ENCODE measurements at regions not wholly inside any gene's neighbourhood (a gene's known extent, or its start where the extent isn't known, plus 50 kb on each side); places are given as distances from the start of the nearest gene placed in this dataset.

DNA sequence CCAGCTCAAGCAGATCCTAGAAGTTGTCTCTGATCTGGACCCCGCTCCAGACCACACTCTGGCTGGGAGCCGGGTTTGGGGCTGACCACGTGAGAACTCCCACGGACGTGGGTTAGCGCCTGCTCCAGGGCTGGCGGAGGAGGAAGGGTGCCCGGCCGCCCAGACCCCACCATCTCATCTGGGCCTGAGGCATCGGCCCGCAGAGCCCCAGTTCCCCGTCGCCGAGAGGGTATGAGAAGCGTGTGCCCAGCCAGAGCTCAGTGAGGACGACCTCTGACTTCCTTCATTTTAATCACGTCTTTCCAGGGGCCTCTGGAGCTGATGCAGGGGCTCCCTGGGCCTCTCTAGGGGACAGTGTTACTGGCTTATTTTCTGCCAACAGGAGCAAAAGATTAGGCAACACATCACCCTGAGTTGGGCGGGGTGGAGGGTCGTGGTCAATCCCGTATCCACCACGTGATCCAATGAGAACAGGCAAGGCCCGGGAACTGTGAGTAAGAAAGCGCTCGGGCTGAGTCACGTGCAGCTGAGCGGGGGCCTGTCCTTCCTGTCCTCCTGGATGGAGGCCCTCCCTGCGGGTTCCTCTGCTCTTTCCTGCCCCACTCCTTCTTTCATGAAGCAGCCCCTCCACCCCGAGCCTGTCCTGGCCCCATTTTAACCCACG lies 81.1 kb downstream of the SIK1 start:
- ChIA-PET CTCF (no interaction called here), POLR2A (no interaction called here)
- DNase-seq, result no peak
- intact Hi-C loops (cut with micrococcal nuclease), result no loop called here
- TF ChIP-seq, protein P1, sequence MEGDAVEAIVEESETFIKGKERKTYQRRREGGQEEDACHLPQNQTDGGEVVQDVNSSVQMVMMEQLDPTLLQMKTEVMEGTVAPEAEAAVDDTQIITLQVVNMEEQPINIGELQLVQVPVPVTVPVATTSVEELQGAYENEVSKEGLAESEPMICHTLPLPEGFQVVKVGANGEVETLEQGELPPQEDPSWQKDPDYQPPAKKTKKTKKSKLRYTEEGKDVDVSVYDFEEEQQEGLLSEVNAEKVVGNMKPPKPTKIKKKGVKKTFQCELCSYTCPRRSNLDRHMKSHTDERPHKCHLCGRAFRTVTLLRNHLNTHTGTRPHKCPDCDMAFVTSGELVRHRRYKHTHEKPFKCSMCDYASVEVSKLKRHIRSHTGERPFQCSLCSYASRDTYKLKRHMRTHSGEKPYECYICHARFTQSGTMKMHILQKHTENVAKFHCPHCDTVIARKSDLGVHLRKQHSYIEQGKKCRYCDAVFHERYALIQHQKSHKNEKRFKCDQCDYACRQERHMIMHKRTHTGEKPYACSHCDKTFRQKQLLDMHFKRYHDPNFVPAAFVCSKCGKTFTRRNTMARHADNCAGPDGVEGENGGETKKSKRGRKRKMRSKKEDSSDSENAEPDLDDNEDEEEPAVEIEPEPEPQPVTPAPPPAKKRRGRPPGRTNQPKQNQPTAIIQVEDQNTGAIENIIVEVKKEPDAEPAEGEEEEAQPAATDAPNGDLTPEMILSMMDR (IDR thresholded peaks at IDR 0.05), result no peak
- Mint-ChIP-seq H3K36me3 (ENCODE audit: low read depth) (no peaks in the 10 kb centered on the region), H3K27me3 (no peaks in the 10 kb centered on the region), H3K4me3 (no peak overlapping the region), H3K9me3 (no peaks in the 10 kb centered on the region), H3K4me1 (no peaks in the 10 kb centered on the region), H3K27ac (no peak overlapping the region)
- ATAC-seq (ENCODE audit: low read depth), result no peak

DNA sequence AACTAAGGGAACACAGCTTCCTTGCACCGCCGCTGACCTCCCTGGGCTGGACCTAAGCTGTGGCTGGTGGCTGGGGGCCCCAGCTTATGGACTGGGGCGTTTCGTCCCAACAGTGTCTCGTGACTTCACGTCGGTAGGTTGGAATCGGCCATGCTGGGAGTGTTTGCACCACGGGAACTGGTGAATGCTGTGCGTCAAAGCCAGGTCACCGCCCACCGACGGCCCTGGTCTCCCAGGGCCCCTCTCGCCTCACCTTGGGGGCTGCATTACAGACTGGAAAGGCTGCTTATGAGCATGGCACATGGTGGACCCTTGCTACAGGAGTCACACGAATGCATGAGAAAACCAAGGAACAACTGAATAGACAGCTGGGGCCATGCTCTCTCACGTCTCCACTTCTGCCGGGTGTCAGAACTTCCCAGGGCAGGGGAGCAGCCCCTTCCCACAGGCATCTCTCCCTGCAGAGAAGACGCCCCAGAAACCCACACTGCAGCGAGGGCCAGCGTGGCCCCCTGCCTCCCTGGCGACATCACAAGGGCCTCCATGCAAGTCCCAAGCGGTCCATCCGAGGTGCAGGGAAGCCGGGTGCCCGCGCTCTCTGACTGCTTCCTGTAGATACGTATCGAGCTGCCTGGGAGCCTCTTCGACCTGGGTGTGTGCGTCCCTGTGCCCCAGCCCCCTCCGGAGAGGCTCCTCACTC lies 81.7 kb downstream of the SIK1 start:
- DNase-seq, result no peak
- no peaks in the 10 kb centered on the region for H3K9me3 Mint-ChIP-seq
- ChIA-PET CTCF (no interaction called here), POLR2A (no interaction called here)
- no peak overlapping the region for H3K4me3 Mint-ChIP-seq
- H3K36me3 Mint-ChIP-seq (ENCODE audit: low read depth), result no peaks in the 10 kb centered on the region
- ATAC-seq (ENCODE audit: low read depth), result no peak
- H3K4me1 Mint-ChIP-seq, result no peaks in the 10 kb centered on the region
- TF ChIP-seq, protein P1 (IDR thresholded peaks at IDR 0.05), result no peak
- H3K27ac Mint-ChIP-seq, result no peak overlapping the region
- intact Hi-C loops (cut with micrococcal nuclease), result no loop called here
- no peaks in the 10 kb centered on the region for H3K27me3 Mint-ChIP-seq

DNA sequence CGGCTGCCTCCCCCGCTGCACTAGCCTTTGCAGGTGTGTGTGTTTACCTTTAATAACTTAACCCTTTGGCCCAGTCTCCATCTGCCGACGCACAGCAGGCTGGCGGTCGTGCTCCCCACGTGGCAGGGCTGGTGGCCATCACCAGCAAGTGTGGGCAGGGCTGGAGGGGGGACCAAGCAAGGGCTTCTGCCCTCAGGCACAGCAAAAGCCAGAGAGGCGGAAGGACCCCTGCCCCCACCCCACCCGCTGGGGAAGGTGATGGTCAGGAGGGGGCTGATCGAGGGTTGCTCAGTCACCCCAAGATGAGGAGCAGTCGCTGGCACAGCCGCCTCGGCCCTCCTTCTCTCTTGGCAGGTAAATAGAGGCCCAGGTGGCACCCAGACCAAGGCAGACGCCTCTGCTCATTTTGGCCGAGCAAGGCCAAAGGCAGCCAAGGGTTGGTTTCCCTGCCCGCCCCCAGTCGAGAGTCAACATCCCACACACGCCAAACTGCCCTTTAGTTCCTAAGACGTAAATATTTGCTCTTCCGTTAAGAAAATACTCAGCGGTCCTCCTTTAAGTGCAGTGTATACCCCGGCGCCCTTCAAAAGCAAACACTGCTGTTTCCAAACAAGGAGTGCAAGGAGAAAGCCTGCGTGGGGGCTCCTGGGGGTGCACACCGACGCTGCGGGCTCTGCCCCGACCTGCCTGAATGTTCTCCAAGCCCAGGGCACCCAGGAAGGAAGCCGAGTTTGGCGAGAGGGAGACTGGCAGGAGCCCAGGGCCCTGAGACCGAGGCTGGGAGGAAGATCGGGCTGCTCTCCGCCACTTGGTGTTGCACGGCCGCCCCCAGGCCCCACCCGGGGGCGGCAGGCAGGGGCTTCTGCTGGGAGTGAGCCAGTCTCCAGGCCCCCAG lies 82.7 kb downstream of the SIK1 start:
- Mint-ChIP-seq H3K9me3 (no peaks in the 10 kb centered on the region), H3K27me3 (no peaks in the 10 kb centered on the region), H3K27ac (no peak overlapping the region), H3K4me1 (peaks cover 2% of the 10 kb centered on the region), H3K36me3 (ENCODE audit: low read depth) (no peaks in the 10 kb centered on the region), H3K4me3 (no peak overlapping the region)
- CTCF ChIA-PET, result no interaction called here
- DNase-seq (no peak), ATAC-seq (ENCODE audit: low read depth) (no peak)
- POLR2A ChIA-PET, result no interaction called here
- TF ChIP-seq, protein P1 (IDR thresholded peaks at IDR 0.05), result no peak
- intact Hi-C loops (cut with micrococcal nuclease), result no loop called here

DNA sequence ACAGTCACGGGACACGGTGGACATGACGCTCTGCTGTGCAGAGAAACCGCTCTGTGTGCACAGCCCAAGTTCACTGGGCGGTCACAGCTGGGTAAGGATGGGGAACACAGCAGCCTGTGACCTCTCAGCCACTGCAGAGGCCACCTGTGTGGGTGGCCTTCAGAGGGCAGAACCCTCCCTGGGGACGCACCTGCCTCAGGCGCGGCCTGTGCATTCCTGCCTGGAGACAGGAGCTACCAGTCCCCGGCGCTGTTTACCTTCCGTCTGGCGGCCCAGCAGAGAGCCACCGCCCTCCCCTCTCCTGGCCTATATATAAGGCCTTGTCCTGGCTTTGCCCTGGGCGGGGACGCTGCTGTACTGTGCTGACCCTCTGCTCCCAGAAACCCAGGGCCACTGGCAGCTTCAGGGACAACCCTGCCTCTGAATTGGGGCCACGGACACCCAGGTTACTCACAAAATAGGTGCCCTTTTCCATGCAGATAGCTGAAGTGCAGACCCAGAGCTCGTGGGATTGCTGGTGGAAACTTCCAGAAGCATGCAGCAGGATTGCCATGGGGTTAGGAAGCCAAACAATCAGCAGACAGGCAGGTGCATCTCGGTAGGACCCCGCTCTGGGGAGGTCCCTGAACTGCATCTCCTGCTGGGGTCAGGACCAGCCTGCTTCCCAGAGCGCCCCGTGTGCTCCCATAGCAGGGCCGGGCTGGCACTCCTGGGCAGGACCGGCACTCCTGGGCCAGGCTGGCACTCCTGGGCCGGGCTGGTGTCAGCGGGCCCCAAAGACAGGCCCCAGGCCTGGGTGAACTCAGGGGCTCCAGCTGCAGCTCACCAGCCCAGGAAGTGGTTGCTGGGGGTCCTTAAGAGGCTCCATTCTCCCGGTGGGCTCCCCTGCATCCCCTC lies 83.6 kb downstream of the SIK1 start:
- ChIA-PET CTCF (no interaction called here), POLR2A (no interaction called here)
- ATAC-seq (ENCODE audit: low read depth), result no peak
- Mint-ChIP-seq H3K4me1 (peaks cover 11% of the 10 kb centered on the region), H3K27ac (no peak overlapping the region), H3K27me3 (no peaks in the 10 kb centered on the region), H3K4me3 (no peak overlapping the region), H3K36me3 (ENCODE audit: low read depth) (no peaks in the 10 kb centered on the region), H3K9me3 (no peaks in the 10 kb centered on the region)
- TF ChIP-seq, protein P1 (IDR thresholded peaks at IDR 0.05), result no peak
- no peak for DNase-seq
- intact Hi-C loops (cut with micrococcal nuclease), result no loop called here

All from activated B cell treated with CpG ODN at 0.5 μM for 24 hours (primary cell).